ENCODE measurements at regions not wholly inside any gene's neighbourhood (a gene's known extent, or its start where the extent isn't known, plus 50 kb on each side); places are given as distances from the start of the nearest gene placed in this dataset.

- TF ChIP-seq POLR2A (IDR thresholded peaks at IDR 0.05) (no peak), CTCF (IDR thresholded peaks at IDR 0.05) (no peak)
Observed at GRCh38 chr6:139498715-139499114, 124.3 kb upstream of the CITED2 start.
